ENCODE measurements at regions not wholly inside any gene's neighbourhood (a gene's known extent, or its start where the extent isn't known, plus 50 kb on each side); places are given as distances from the start of the nearest gene placed in this dataset.

- TF ChIP-seq EP300 (IDR thresholded peaks at IDR 0.05) (no peak), CTCF (IDR thresholded peaks at IDR 0.05) (no peak)
These were observed 194.0 kb downstream of the NDUFA10 start for GRCh38 chr2:239831001-239831731.

Data from stomach (tissue), 4 donors.